ENCODE measurements at regions not wholly inside any gene's neighbourhood (a gene's known extent, or its start where the extent isn't known, plus 50 kb on each side); places are given as distances from the start of the nearest gene placed in this dataset.

- no CpG with 5 or more reads among the region's 30 CpGs for whole genome bisulfite sequencing (ENCODE audit: insufficient coverage, insufficient read length)
- DNase-seq (ENCODE audit: low read depth, low spot score): no peak
Observed at GRCh38 chr6:167735084-167735950, 91.4 kb upstream of the AFDN start.

GRCh38 chr6:167735951-167736288 is 90.8 kb upstream of the AFDN start:
- no peak overlapping the region for H3K27ac ChIP-seq (ENCODE audit: low read length)
- no peak for DNase-seq (ENCODE audit: low read depth, low spot score)
- no peaks in the 10 kb centered on the region for H3K9me3 ChIP-seq (ENCODE audit: control insufficient read depth, insufficient read depth, low read length)
- no peaks in the 10 kb centered on the region for H3K36me3 ChIP-seq (ENCODE audit: control insufficient read depth, insufficient read depth, low read length)
- H3K27me3 ChIP-seq (ENCODE audit: control insufficient read depth, insufficient read depth, low read length): no peaks in the 10 kb centered on the region
- no peak overlapping the region for H3K4me3 ChIP-seq (ENCODE audit: low read length)
- no peaks in the 10 kb centered on the region for H3K4me1 ChIP-seq (ENCODE audit: control insufficient read depth, insufficient read depth, low read length)
- WGBS (ENCODE audit: insufficient coverage, insufficient read length): no CpG with 5 or more reads among the region's 6 CpGs

More at GRCh38 chr6:167735084-167735950, 91.4 kb upstream of the AFDN start:
- H3K9me3 ChIP-seq (ENCODE audit: control insufficient read depth, insufficient read depth, low read length): no peaks in the 10 kb centered on the region
- H3K36me3 ChIP-seq (ENCODE audit: control insufficient read depth, insufficient read depth, low read length): no peaks in the 10 kb centered on the region
- no peaks in the 10 kb centered on the region for H3K27me3 ChIP-seq (ENCODE audit: control insufficient read depth, insufficient read depth, low read length)
- no peaks in the 10 kb centered on the region for H3K4me1 ChIP-seq (ENCODE audit: control insufficient read depth, insufficient read depth, low read length)
- H3K27ac ChIP-seq (ENCODE audit: low read length): no peak overlapping the region
- H3K4me3 ChIP-seq (ENCODE audit: low read length): no peak overlapping the region

- no CpG with 5 or more reads among the region's 18 CpGs for WGBS (ENCODE audit: insufficient coverage, insufficient read length)
- no peak for DNase-seq (ENCODE audit: low read depth, low spot score)
Observed at GRCh38 chr6:167736486-167737204, 90.1 kb upstream of the AFDN start.

GRCh38 chr6:167737205-167737830 is 89.4 kb upstream of the AFDN start:
- Histone ChIP-seq H3K27me3 (ENCODE audit: control insufficient read depth, insufficient read depth, low read length) (no peaks in the 10 kb centered on the region), H3K4me3 (ENCODE audit: low read length) (no peak overlapping the region)
- no CpG with 5 or more reads among the region's 23 CpGs for WGBS (ENCODE audit: insufficient coverage, insufficient read length)

More at GRCh38 chr6:167736486-167737204, 90.1 kb upstream of the AFDN start:
- no peaks in the 10 kb centered on the region for H3K4me1 ChIP-seq (ENCODE audit: control insufficient read depth, insufficient read depth, low read length)
- H3K4me3 ChIP-seq (ENCODE audit: low read length): no peak overlapping the region
- no peaks in the 10 kb centered on the region for H3K36me3 ChIP-seq (ENCODE audit: control insufficient read depth, insufficient read depth, low read length)
- no peaks in the 10 kb centered on the region for H3K9me3 ChIP-seq (ENCODE audit: control insufficient read depth, insufficient read depth, low read length)
- H3K27me3 ChIP-seq (ENCODE audit: control insufficient read depth, insufficient read depth, low read length): no peaks in the 10 kb centered on the region
- no peak overlapping the region for H3K27ac ChIP-seq (ENCODE audit: low read length)

GRCh38 chr6:167738386-167738785 is 88.3 kb upstream of the AFDN start:
- Histone ChIP-seq H3K36me3 (ENCODE audit: control insufficient read depth, insufficient read depth, low read length) (no peaks in the 10 kb centered on the region), H3K4me3 (ENCODE audit: low read length) (no peak overlapping the region), H3K27ac (ENCODE audit: low read length) (no peak overlapping the region), H3K4me1 (ENCODE audit: control insufficient read depth, insufficient read depth, low read length) (no peaks in the 10 kb centered on the region), H3K27me3 (ENCODE audit: control insufficient read depth, insufficient read depth, low read length) (no peaks in the 10 kb centered on the region), H3K9me3 (ENCODE audit: control insufficient read depth, insufficient read depth, low read length) (no peaks in the 10 kb centered on the region)
- no CpG with 5 or more reads among the region's 13 CpGs for WGBS (ENCODE audit: insufficient coverage, insufficient read length)
- no peak for DNase-seq (ENCODE audit: low read depth, low spot score)

More at GRCh38 chr6:167737205-167737830, 89.4 kb upstream of the AFDN start:
- H3K9me3 ChIP-seq (ENCODE audit: control insufficient read depth, insufficient read depth, low read length): no peaks in the 10 kb centered on the region
- DNase-seq (ENCODE audit: low read depth, low spot score): no peak
- no peaks in the 10 kb centered on the region for H3K4me1 ChIP-seq (ENCODE audit: control insufficient read depth, insufficient read depth, low read length)
- H3K36me3 ChIP-seq (ENCODE audit: control insufficient read depth, insufficient read depth, low read length): no peaks in the 10 kb centered on the region
- no peak overlapping the region for H3K27ac ChIP-seq (ENCODE audit: low read length)

GRCh38 chr6:167739721-167740475 is 86.8 kb upstream of the AFDN start:
- H3K27me3 ChIP-seq (ENCODE audit: control insufficient read depth, insufficient read depth, low read length): no peaks in the 10 kb centered on the region
- WGBS (ENCODE audit: insufficient coverage, insufficient read length): no CpG with 5 or more reads among the region's 23 CpGs
- H3K27ac ChIP-seq (ENCODE audit: low read length): no peak overlapping the region
- DNase-seq (ENCODE audit: low read depth, low spot score): no peak
- H3K36me3 ChIP-seq (ENCODE audit: control insufficient read depth, insufficient read depth, low read length): no peaks in the 10 kb centered on the region
- no peak overlapping the region for H3K4me3 ChIP-seq (ENCODE audit: low read length)
- H3K9me3 ChIP-seq (ENCODE audit: control insufficient read depth, insufficient read depth, low read length): no peaks in the 10 kb centered on the region
- no peaks in the 10 kb centered on the region for H3K4me1 ChIP-seq (ENCODE audit: control insufficient read depth, insufficient read depth, low read length)

GRCh38 chr6:167742719-167743303 is 83.9 kb upstream of the AFDN start:
- no peaks in the 10 kb centered on the region for H3K4me1 ChIP-seq (ENCODE audit: control insufficient read depth, insufficient read depth, low read length)
- H3K27me3 ChIP-seq (ENCODE audit: control insufficient read depth, insufficient read depth, low read length): no peaks in the 10 kb centered on the region
- H3K4me3 ChIP-seq (ENCODE audit: low read length): no peak overlapping the region
- H3K9me3 ChIP-seq (ENCODE audit: control insufficient read depth, insufficient read depth, low read length): no peaks in the 10 kb centered on the region
- H3K36me3 ChIP-seq (ENCODE audit: control insufficient read depth, insufficient read depth, low read length): no peaks in the 10 kb centered on the region
- no peak overlapping the region for H3K27ac ChIP-seq (ENCODE audit: low read length)
- DNase-seq (ENCODE audit: low read depth, low spot score): peak; percentile 9

GRCh38 chr6:167744681-167745669 is 81.7 kb upstream of the AFDN start:
- H3K4me1 ChIP-seq (ENCODE audit: control insufficient read depth, insufficient read depth, low read length): 0 out of 2 replicates have a peak, but pooled peaks cover 2% of the 10 kb centered on the region
- no CpG with 5 or more reads among the region's 16 CpGs for WGBS (ENCODE audit: insufficient coverage, insufficient read length)
- H3K27ac ChIP-seq (ENCODE audit: low read length): no peak overlapping the region
- H3K9me3 ChIP-seq (ENCODE audit: control insufficient read depth, insufficient read depth, low read length): no peaks in the 10 kb centered on the region
- no peak for DNase-seq (ENCODE audit: low read depth, low spot score)
- H3K36me3 ChIP-seq (ENCODE audit: control insufficient read depth, insufficient read depth, low read length): no peaks in the 10 kb centered on the region
- no peak overlapping the region for H3K4me3 ChIP-seq (ENCODE audit: low read length)
- no peaks in the 10 kb centered on the region; the same call in 1 of the 2 replicates for H3K27me3 ChIP-seq (ENCODE audit: control insufficient read depth, insufficient read depth, low read length)

- Histone ChIP-seq H3K36me3 (ENCODE audit: control insufficient read depth, insufficient read depth, low read length) (no peaks in the 10 kb centered on the region), H3K27me3 (ENCODE audit: control insufficient read depth, insufficient read depth, low read length) (no peaks in the 10 kb centered on the region; the same call in 1 of the 2 replicates), H3K4me3 (ENCODE audit: low read length) (no peak overlapping the region), H3K9me3 (ENCODE audit: control insufficient read depth, insufficient read depth, low read length) (no peaks in the 10 kb centered on the region), H3K27ac (ENCODE audit: low read length) (no peak overlapping the region), H3K4me1 (ENCODE audit: control insufficient read depth, insufficient read depth, low read length) (0 out of 2 replicates have a peak, but pooled peaks cover 2% of the 10 kb centered on the region)
- DNase-seq (ENCODE audit: low read depth, low spot score): no peak
- no CpG with 5 or more reads among the region's 19 CpGs for WGBS (ENCODE audit: insufficient coverage, insufficient read length)
Observed at GRCh38 chr6:167745670-167746389, 80.9 kb upstream of the AFDN start.

Measured in iPS DF 6.9 (cell line).